HG03025 (cell line): ENCODE measurements at regions not wholly inside any gene's neighbourhood (a gene's known extent, or its start where the extent isn't known, plus 50 kb on each side); places are given as distances from the start of the nearest gene placed in this dataset.
"Not testable (repeated sequence)": the region's sequence is repeated elsewhere in the genome, so short reads cannot be mapped to it uniquely, and the experiment has no call there.

Source experiments
- ATAC-seq: cut with Tn5 transposase; IDR thresholded peaks from one replicate; pipeline ENCODE4 v1.9.1; 2021; ENCODE audit warnings: mild to moderate bottlenecking, moderate library complexity; ENCODE audit not compliant: unreplicated experiment, low FRiP score

GRCh38 chr10:28387140-28387539 is 84.3 kb upstream of the MPP7 start:
- ATAC-seq = no peak

GRCh38 chr10:28391283-28391682 is 88.4 kb upstream of the MPP7 start:
- no peak for ATAC-seq

- ATAC-seq = no peak
Measured at GRCh38 chr10:28393956-28394568, 91.2 kb upstream of the MPP7 start.

GRCh38 chr10:28396331-28396730 is 93.5 kb upstream of the MPP7 start:
- ATAC-seq = no peak

GRCh38 chr10:28397229-28397628 is 94.4 kb upstream of the MPP7 start:
- no peak for ATAC-seq

GRCh38 chr10:28400176-28400575 is 97.3 kb upstream of the MPP7 start:
- no peak for ATAC-seq

GRCh38 chr10:28400681-28401080 is 97.8 kb upstream of the MPP7 start:
- no peak for ATAC-seq

- not testable (repeated sequence) for ATAC-seq
Measured at GRCh38 chr10:28402611-28403073, 99.8 kb upstream of the MPP7 start.

- no peak for ATAC-seq
Measured at GRCh38 chr10:28403090-28403489, 100.2 kb upstream of the MPP7 start.

GRCh38 chr10:28408237-28408777 is 105.4 kb upstream of the MPP7 start:
- ATAC-seq = no peak

GRCh38 chr10:28410420-28411135 is 107.7 kb upstream of the MPP7 start:
- ATAC-seq = no peak

GRCh38 chr10:28411136-28411460 is 108.2 kb upstream of the MPP7 start:
- no peak for ATAC-seq

- no peak for ATAC-seq
Measured at GRCh38 chr10:28411648-28412047, 108.8 kb upstream of the MPP7 start.

GRCh38 chr10:28418069-28418468 is 114.8 kb upstream of the WAC start:
- ATAC-seq = no peak

- no peak for ATAC-seq
Measured at GRCh38 chr10:28425422-28425821, 107.5 kb upstream of the WAC start.

- no peak for ATAC-seq
Measured at GRCh38 chr10:28426392-28427159, 106.3 kb upstream of the WAC start.

- ATAC-seq = no peak
Measured at GRCh38 chr10:28427376-28427775, 105.5 kb upstream of the WAC start.

- ATAC-seq = no peak
Measured at GRCh38 chr10:28429045-28429444, 103.9 kb upstream of the WAC start.

GRCh38 chr10:28429573-28430216 is 103.2 kb upstream of the WAC start:
- no peak for ATAC-seq

- ATAC-seq = no peak
Measured at GRCh38 chr10:28431139-28431538, 101.8 kb upstream of the WAC start.

GRCh38 chr10:28432210-28432676 is 100.7 kb upstream of the WAC start:
- no peak for ATAC-seq
